ENCODE measurements at regions not wholly inside any gene's neighbourhood (a gene's known extent, or its start where the extent isn't known, plus 50 kb on each side); places are given as distances from the start of the nearest gene placed in this dataset.

- no peaks in the 10 kb centered on the region for H3K79me2 ChIP-seq (replicated peaks; ENCODE audit: insufficient read depth, low read length)
- H3K27ac ChIP-seq (ENCODE audit: low read length): no peak overlapping the region
- TF ChIP-seq CTCF (IDR thresholded peaks at IDR 0.05; ENCODE audit: poor library complexity, severe bottlenecking) (no peak), SMC3 (conservative IDR thresholded peaks at IDR 0.05; ENCODE audit: poor library complexity) (no peak), EZH2 (IDR thresholded peaks at IDR 0.05; ENCODE audit: borderline replicate concordance, insufficient read depth, low read length, poor library complexity, severe bottlenecking) (no peak), RAD21 (conservative IDR thresholded peaks at IDR 0.05) (no peak), MXI1 (conservative IDR thresholded peaks at IDR 0.05; ENCODE audit: poor library complexity, severe bottlenecking) (no peak), POLR2AphosphoS5 (IDR thresholded peaks at IDR 0.05) (no peak), EP300 (conservative IDR thresholded peaks at IDR 0.05; ENCODE audit: poor library complexity, severe bottlenecking) (no peak), TAF1 (IDR thresholded peaks at IDR 0.05; ENCODE audit: low read depth) (no peak)
- TF ChIP-seq, protein P1, sequence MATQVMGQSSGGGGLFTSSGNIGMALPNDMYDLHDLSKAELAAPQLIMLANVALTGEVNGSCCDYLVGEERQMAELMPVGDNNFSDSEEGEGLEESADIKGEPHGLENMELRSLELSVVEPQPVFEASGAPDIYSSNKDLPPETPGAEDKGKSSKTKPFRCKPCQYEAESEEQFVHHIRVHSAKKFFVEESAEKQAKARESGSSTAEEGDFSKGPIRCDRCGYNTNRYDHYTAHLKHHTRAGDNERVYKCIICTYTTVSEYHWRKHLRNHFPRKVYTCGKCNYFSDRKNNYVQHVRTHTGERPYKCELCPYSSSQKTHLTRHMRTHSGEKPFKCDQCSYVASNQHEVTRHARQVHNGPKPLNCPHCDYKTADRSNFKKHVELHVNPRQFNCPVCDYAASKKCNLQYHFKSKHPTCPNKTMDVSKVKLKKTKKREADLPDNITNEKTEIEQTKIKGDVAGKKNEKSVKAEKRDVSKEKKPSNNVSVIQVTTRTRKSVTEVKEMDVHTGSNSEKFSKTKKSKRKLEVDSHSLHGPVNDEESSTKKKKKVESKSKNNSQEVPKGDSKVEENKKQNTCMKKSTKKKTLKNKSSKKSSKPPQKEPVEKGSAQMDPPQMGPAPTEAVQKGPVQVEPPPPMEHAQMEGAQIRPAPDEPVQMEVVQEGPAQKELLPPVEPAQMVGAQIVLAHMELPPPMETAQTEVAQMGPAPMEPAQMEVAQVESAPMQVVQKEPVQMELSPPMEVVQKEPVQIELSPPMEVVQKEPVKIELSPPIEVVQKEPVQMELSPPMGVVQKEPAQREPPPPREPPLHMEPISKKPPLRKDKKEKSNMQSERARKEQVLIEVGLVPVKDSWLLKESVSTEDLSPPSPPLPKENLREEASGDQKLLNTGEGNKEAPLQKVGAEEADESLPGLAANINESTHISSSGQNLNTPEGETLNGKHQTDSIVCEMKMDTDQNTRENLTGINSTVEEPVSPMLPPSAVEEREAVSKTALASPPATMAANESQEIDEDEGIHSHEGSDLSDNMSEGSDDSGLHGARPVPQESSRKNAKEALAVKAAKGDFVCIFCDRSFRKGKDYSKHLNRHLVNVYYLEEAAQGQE (IDR thresholded peaks at IDR 0.05; ENCODE audit: borderline replicate concordance): no peak
- H3F3A ChIP-seq (ENCODE audit: insufficient read depth, low read length, poor library complexity, severe bottlenecking): no peaks in the 10 kb centered on the region
- no peaks in the 10 kb centered on the region for H3K27me3 ChIP-seq (ENCODE audit: insufficient read depth, low read depth, low read length)
- no peaks in the 10 kb centered on the region for H3K9me2 ChIP-seq (ENCODE audit: insufficient read depth, low read length)
- H2AFZ ChIP-seq (ENCODE audit: low read depth, low read length): no peak overlapping the region
- no peaks in the 10 kb centered on the region for H3K36me3 ChIP-seq (ENCODE audit: insufficient read depth, low read length)
- H3K4me2 ChIP-seq (ENCODE audit: low read length): no peak overlapping the region
- no peaks in the 10 kb centered on the region for H3K9me3 ChIP-seq (ENCODE audit: low read length)
- no peak overlapping the region for H3K9ac ChIP-seq (ENCODE audit: low read length)
- H3K4me3 ChIP-seq (ENCODE audit: low read length): no peak overlapping the region
- H4K20me1 ChIP-seq (ENCODE audit: insufficient read depth): no peaks in the 10 kb centered on the region
These were observed 234.9 kb downstream of the NPHP4 start for GRCh38 chr1:5757187-5757805.

- Histone ChIP-seq H3K27ac (ENCODE audit: low read length) (no peak overlapping the region), H3K36me3 (ENCODE audit: insufficient read depth, low read length) (no peaks in the 10 kb centered on the region), H3K4me2 (ENCODE audit: low read length) (no peak overlapping the region), H3K79me2 (replicated peaks; ENCODE audit: insufficient read depth, low read length) (no peaks in the 10 kb centered on the region), H3K9ac (ENCODE audit: low read length) (no peak overlapping the region), H3F3A (ENCODE audit: insufficient read depth, low read length, poor library complexity, severe bottlenecking) (no peaks in the 10 kb centered on the region), H3K4me3 (ENCODE audit: low read length) (no peak overlapping the region), H4K20me1 (ENCODE audit: insufficient read depth) (no peaks in the 10 kb centered on the region), H3K9me2 (ENCODE audit: insufficient read depth, low read length) (no peaks in the 10 kb centered on the region), H3K9me3 (ENCODE audit: low read length) (no peaks in the 10 kb centered on the region), H3K27me3 (ENCODE audit: insufficient read depth, low read depth, low read length) (no peaks in the 10 kb centered on the region), H2AFZ (ENCODE audit: low read depth, low read length) (no peak overlapping the region)
- TF ChIP-seq, protein P1 (IDR thresholded peaks at IDR 0.05; ENCODE audit: borderline replicate concordance): no peak
- no peak for TF ChIP-seq CTCF (IDR thresholded peaks at IDR 0.05; ENCODE audit: poor library complexity, severe bottlenecking)
These were observed 235.6 kb downstream of the NPHP4 start for GRCh38 chr1:5756434-5757186.
